ENCODE measurements at regions not wholly inside any gene's neighbourhood (a gene's known extent, or its start where the extent isn't known, plus 50 kb on each side); places are given as distances from the start of the nearest gene placed in this dataset.

DNA sequence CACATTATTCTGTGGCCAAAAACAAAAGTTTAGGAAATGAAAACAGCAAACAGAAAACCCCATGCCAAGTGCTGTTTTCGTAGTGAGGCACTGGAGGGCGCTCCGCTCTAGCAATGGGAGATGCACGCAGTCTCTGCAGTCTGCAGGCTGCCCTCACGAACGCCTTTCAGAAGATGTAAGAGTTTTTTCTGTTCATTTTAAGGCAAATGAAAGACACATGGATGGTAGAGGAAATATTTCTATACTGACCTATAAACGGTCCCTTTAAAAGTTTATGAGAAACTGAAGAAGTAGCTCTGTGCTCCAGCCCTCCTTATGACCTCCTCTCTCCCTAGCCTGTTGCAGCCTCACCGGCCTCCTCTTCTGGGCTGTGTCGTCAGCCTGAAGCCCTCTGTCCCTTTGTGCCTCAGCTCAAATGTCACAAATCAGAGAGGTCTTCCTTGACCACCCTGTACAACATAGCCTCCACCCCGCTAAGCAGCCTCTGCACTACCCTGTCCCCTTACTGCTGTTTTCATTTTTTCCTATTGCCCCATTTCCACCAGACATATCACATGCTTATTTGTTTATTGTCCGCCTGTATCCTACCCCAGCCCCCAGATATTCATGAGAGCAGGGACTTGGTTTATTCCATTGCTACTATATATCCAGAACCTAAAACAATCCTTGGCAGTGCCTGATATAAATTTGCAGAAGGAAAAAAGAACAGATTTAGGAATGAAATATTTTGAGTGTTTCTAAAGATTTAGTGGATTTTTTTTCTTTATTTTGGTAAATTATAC lies 116.4 kb downstream of the TM9SF2 start:
- H3K27me3 ChIP-seq: no peaks in the 10 kb centered on the region
- H3K9me3 ChIP-seq: no peaks in the 10 kb centered on the region
- no peaks in the 10 kb centered on the region for H3K36me3 ChIP-seq
- H3K27ac ChIP-seq: no peak overlapping the region
- intact Hi-C loops (cut with DNase I; ENCODE audit: low total_unique reads): no loop called here
- H3K4me3 ChIP-seq: no peak overlapping the region
- peak in 1 of 2 donors; percentile 63 for DNase-seq
- WGBS, 5 donors: 47 to 60% (median 55%) methylated on average over 11 of the region's 11 CpGs
- TF ChIP-seq, protein P1, sequence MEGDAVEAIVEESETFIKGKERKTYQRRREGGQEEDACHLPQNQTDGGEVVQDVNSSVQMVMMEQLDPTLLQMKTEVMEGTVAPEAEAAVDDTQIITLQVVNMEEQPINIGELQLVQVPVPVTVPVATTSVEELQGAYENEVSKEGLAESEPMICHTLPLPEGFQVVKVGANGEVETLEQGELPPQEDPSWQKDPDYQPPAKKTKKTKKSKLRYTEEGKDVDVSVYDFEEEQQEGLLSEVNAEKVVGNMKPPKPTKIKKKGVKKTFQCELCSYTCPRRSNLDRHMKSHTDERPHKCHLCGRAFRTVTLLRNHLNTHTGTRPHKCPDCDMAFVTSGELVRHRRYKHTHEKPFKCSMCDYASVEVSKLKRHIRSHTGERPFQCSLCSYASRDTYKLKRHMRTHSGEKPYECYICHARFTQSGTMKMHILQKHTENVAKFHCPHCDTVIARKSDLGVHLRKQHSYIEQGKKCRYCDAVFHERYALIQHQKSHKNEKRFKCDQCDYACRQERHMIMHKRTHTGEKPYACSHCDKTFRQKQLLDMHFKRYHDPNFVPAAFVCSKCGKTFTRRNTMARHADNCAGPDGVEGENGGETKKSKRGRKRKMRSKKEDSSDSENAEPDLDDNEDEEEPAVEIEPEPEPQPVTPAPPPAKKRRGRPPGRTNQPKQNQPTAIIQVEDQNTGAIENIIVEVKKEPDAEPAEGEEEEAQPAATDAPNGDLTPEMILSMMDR (IDR thresholded peaks at IDR 0.05): peak in 1 of 7 experiments; percentile 17
- TF ChIP-seq POLR2A (IDR thresholded peaks at IDR 0.05) (no peak), EP300 (IDR thresholded peaks at IDR 0.05) (no peak)
- peaks cover 0 to 13% (median 6%) of the 10 kb centered on the region in 4 donors for H3K4me1 ChIP-seq

DNA sequence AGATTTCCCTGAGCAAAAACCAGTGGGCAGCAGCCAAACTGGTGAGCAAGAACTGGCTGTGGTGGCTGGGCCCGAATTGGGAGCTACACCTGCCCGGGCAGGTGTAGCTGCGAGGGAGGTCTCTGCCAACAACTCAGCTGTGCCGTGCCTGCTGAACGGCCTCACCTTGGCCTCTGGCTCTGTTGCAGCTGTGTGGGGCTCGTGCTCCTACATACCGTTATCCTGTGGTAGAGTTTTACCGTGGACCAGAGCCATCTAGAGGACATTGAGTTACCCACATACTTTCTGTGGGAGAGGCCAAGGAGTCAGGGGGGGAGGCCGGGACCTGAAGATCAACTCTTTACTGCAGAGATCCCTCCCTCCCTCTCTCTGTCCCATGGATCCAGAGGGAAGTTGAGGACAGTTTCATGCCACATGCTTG lies 113.2 kb downstream of the TM9SF2 start:
- Histone ChIP-seq H3K36me3 (no peaks in the 10 kb centered on the region), H3K9me3 (no peaks in the 10 kb centered on the region), H3K27me3 (no peaks in the 10 kb centered on the region), H3K4me1 (peaks cover 0 to 22% (median 6%) of the 10 kb centered on the region in 4 donors), H3K4me3 (no peak overlapping the region), H3K27ac (no peak overlapping the region)
- TF ChIP-seq POLR2AphosphoS5 (IDR thresholded peaks at IDR 0.05): no peak
- TF ChIP-seq, protein P1 (IDR thresholded peaks at IDR 0.05): no peak
- DNase-seq: peak; percentile 39 to 50
- intact Hi-C loops (cut with DNase I; ENCODE audit: low total_unique reads): no loop called here
- 24 to 46% (median 29%) methylated on average over 7 to 9 of the region's 9 CpGs for WGBS, 5 donors

Small RNA genes in the stretch of these regions (small RNA-seq; reads per million reads assigned to genes)
- gene MIR4306 (0 reads per million in 4 donors), gene RF00402 (0 reads per million in 4 donors)
